Activated CD4-positive, alpha-beta T cell treated with anti-CD3 and anti-CD28 coated beads, Interleukin-2, amount 50 U/mL, for 1 hour (primary cell): ENCODE measurements at regions not wholly inside any gene's neighbourhood (a gene's known extent, or its start where the extent isn't known, plus 50 kb on each side); places are given as distances from the start of the nearest gene placed in this dataset.

ENCODE experiments used
- DNase-seq: peaks from one replicate; pipeline ENCODE4 v3.0.0-alpha.2; 2020

GRCh38 chr6:43900916-43901732 lies 131.1 kb downstream of the VEGFA start:
- no peak for DNase-seq

GRCh38 chr6:43900560-43900915 lies 130.5 kb downstream of the VEGFA start:
- DNase-seq = no peak

- no peak for DNase-seq
Measured at GRCh38 chr6:43899830-43900229, 129.8 kb downstream of the VEGFA start.

- no peak for DNase-seq
Measured at GRCh38 chr6:43898358-43899131, 128.5 kb downstream of the VEGFA start.

- no peak for DNase-seq
Measured at GRCh38 chr6:43897571-43898302, 127.7 kb downstream of the VEGFA start.

- DNase-seq = no peak
Measured at GRCh38 chr6:43896329-43897255, 126.6 kb downstream of the VEGFA start.

GRCh38 chr6:43895656-43896328 lies 125.8 kb downstream of the VEGFA start:
- DNase-seq = no peak

- DNase-seq = no peak
Measured at GRCh38 chr6:43893073-43893472, 123.1 kb downstream of the VEGFA start.

GRCh38 chr6:43891072-43891870 lies 121.3 kb downstream of the VEGFA start:
- DNase-seq = no peak

GRCh38 chr6:43890197-43891062 lies 120.4 kb downstream of the VEGFA start:
- DNase-seq = no peak

GRCh38 chr6:43887906-43888683 lies 118.1 kb downstream of the VEGFA start:
- no peak for DNase-seq

- DNase-seq = no peak
Measured at GRCh38 chr6:43887340-43887858, 117.4 kb downstream of the VEGFA start.

GRCh38 chr6:43886717-43887339 lies 116.8 kb downstream of the VEGFA start:
- DNase-seq = no peak

- DNase-seq = no peak
Measured at GRCh38 chr6:43886067-43886461, 116.1 kb downstream of the VEGFA start.

GRCh38 chr6:43885399-43886066 lies 115.5 kb downstream of the VEGFA start:
- no peak for DNase-seq

GRCh38 chr6:43884652-43885022 lies 114.6 kb downstream of the VEGFA start:
- DNase-seq = no peak

- DNase-seq = no peak
Measured at GRCh38 chr6:43883847-43884651, 114.0 kb downstream of the VEGFA start.
